Activated CD4-positive, alpha-beta T cell treated with anti-CD3 and anti-CD28 coated beads for 48 hours (primary cell): ENCODE measurements at regions not wholly inside any gene's neighbourhood (a gene's known extent, or its start where the extent isn't known, plus 50 kb on each side); places are given as distances from the start of the nearest gene placed in this dataset.
"Not testable (repeated sequence)": the region's sequence is repeated elsewhere in the genome, so short reads cannot be mapped to it uniquely, and the experiment has no call there.

ENCODE experiments used
- DNase-seq: peaks from one replicate; pipeline ENCODE4 v3.0.0-alpha.2; 2020

- not testable (repeated sequence) for DNase-seq
These were observed 97.3 kb upstream of the WIPF3 start for GRCh38 chr7:29709002-29709401.

GRCh38 chr7:29723127-29723526 lies 83.2 kb upstream of the WIPF3 start:
- not testable (repeated sequence) for DNase-seq

GRCh38 chr7:29723599-29723998 lies 82.7 kb upstream of the WIPF3 start:
- DNase-seq: no peak

GRCh38 chr7:29729534-29730165 lies 76.7 kb upstream of the WIPF3 start:
- not testable (repeated sequence) for DNase-seq

- DNase-seq: no peak
These were observed 72.0 kb upstream of the WIPF3 start for GRCh38 chr7:29734246-29734731.

GRCh38 chr7:29747645-29748245 lies 58.6 kb upstream of the WIPF3 start:
- DNase-seq: not testable (repeated sequence)

- DNase-seq: no peak
These were observed 57.8 kb upstream of the WIPF3 start for GRCh38 chr7:29748286-29749099.

GRCh38 chr7:29749701-29750321 lies 56.5 kb upstream of the WIPF3 start:
- DNase-seq: no peak

GRCh38 chr7:29750373-29750940 lies 55.9 kb upstream of the WIPF3 start:
- DNase-seq: not testable (repeated sequence)

GRCh38 chr7:29751012-29751411 lies 55.3 kb upstream of the WIPF3 start:
- DNase-seq: not testable (repeated sequence)

- DNase-seq: no peak
These were observed 51.3 kb upstream of the WIPF3 start for GRCh38 chr7:29754874-29755490.
